Common myeloid progenitor, CD34-positive (primary cell): ENCODE measurements at regions not wholly inside any gene's neighbourhood (a gene's known extent, or its start where the extent isn't known, plus 50 kb on each side); places are given as distances from the start of the nearest gene placed in this dataset.
"Not testable (repeated sequence)": the region's sequence is repeated elsewhere in the genome, so short reads cannot be mapped to it uniquely, and the experiment has no call there.

Experiments
- CTCF ChIA-PET: fragments of 350-600 bp; sonication (Branson Sonifier 250); formaldehyde crosslinking; loops from one replicate; lab custom pipeline; 2021; ENCODE audit warnings: antibody characterized with exemption; lab: Charles Lee
- POLR2A ChIA-PET: fragments of 350-600 bp; sonication (Branson Sonifier 250); formaldehyde crosslinking; loops from one replicate; lab custom pipeline; 2021; ENCODE audit warnings: antibody characterized with exemption; lab: Charles Lee
- DNase-seq, 3 donors: peaks; one replicate each; pipeline versions ENCODE4 v3.0.0 to v3.0.0-alpha.2; 2013
- H3K27ac ChIP-seq, 2 experiments: 1 replicate in 1 of 2; 2 replicates in 1 of 2; pipeline ENCODE4 v1.7.0; 2013; ENCODE audit warnings: inconsistent platforms in 2 of 2, low read length in 2 of 2, mild to moderate bottlenecking in 2 of 2, low read depth in 1 of 2, moderate library complexity in 1 of 2; ENCODE audit not compliant: severe bottlenecking in 2 of 2, insufficient read depth in 1 of 2, poor library complexity in 1 of 2
- H3K27me3 ChIP-seq, 5 experiments: replicated peaks in 2 of 5; 1 replicate in 3 of 5; 2 replicates in 2 of 5; pipeline versions ENCODE4 v1.6.1 to v1.7.0; 2013; ENCODE audit warnings: low read length in 4 of 5, mild to moderate bottlenecking in 2 of 5, moderate library complexity in 2 of 5, inconsistent platforms in 1 of 5; ENCODE audit not compliant: insufficient read depth in 5 of 5, control insufficient read depth in 4 of 5
- H3K36me3 ChIP-seq, 4 experiments: 1 replicate in 2 of 4; 2 replicates in 2 of 4; pipeline versions ENCODE4 v1.6.1 to v1.7.0; 2013; ENCODE audit warnings: low read length in 3 of 4, control low read depth in 1 of 4, mild to moderate bottlenecking in 1 of 4; ENCODE audit not compliant: control insufficient read depth in 4 of 4, insufficient read depth in 4 of 4
- H3K4me1 ChIP-seq, 4 experiments: 1 replicate in 3 of 4; 2 replicates in 1 of 4; pipeline versions ENCODE4 v1.6.1 to v1.7.1; 2013; ENCODE audit warnings: low read length in 3 of 4, mild to moderate bottlenecking in 3 of 4, control low read depth in 1 of 4, inconsistent platforms in 1 of 4, moderate library complexity in 1 of 4; ENCODE audit not compliant: control insufficient read depth in 4 of 4, insufficient read depth in 4 of 4; ENCODE audit errors: control extremely low read depth in 1 of 4
- H3K4me3 ChIP-seq, 7 experiments: 1 replicate in 4 of 7; 2 replicates in 3 of 7; pipeline versions ENCODE4 v1.5.1 to v1.7.0; 2013; ENCODE audit warnings: mild to moderate bottlenecking in 7 of 7, low read length in 6 of 7, moderate library complexity in 6 of 7, inconsistent platforms in 2 of 7, low read depth in 2 of 7, control low read depth in 1 of 7; ENCODE audit not compliant: insufficient read depth in 4 of 7, control insufficient read depth in 1 of 7; ENCODE audit errors: extremely low read depth in 1 of 7
- H3K9me3 ChIP-seq, 5 experiments: 1 replicate in 4 of 5; 2 replicates in 1 of 5; pipeline versions ENCODE4 v1.6.1 to v1.7.1; 2013; ENCODE audit warnings: low read length in 4 of 5, mild to moderate bottlenecking in 2 of 5, inconsistent platforms in 1 of 5, low read depth in 1 of 5, moderate library complexity in 1 of 5; ENCODE audit not compliant: control insufficient read depth in 4 of 5, insufficient read depth in 2 of 5; ENCODE audit errors: control extremely low read depth in 1 of 5
- WGBS: methylation state at CpG from one replicate; pipeline ENCODE4 v1.1.5; 2013; ENCODE audit not compliant: insufficient coverage; 5-methylcytosine and 5-hydroxymethylcytosine counted together

DNA sequence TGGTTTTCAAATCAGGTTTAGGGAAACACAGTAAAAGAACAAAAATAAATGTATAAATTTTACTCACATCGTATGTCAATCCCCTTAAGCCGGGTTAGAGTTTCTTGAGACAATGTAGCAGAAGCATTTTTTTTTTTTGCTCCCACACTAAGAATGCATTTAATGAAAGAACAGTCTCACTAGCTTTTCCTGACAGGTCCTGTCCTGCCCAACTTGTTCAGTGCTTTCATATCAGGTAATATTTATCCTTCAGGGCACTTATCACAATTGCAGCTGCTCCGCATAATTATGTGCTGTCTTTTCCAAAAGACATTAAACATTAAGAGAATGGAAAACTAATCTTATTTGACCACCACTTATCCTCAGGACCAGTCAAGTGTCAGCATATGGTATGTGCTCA is 632.0 kb downstream of the HTR1B start:
- no peaks in the 10 kb centered on the region for H3K4me1 ChIP-seq
- no peak overlapping the region for H3K4me3 ChIP-seq
- no peaks in the 10 kb centered on the region for H3K36me3 ChIP-seq
- no CpG with 5 or more reads among the region's 3 CpGs for WGBS
- no peak overlapping the region for H3K27ac ChIP-seq
- ChIA-PET CTCF (interaction anchor here (1.1 kb wide), 1 partner anchor 10 kb away, joined by 3 read pairs; no protein-coding TSS in a partner anchor), POLR2A (no interaction called here)
- no peak for DNase-seq
- no peaks in the 10 kb centered on the region for H3K27me3 ChIP-seq
- H3K9me3 ChIP-seq: peaks cover 0 to 2% (median 0%) of the 10 kb centered on the region in 5 experiments

DNA sequence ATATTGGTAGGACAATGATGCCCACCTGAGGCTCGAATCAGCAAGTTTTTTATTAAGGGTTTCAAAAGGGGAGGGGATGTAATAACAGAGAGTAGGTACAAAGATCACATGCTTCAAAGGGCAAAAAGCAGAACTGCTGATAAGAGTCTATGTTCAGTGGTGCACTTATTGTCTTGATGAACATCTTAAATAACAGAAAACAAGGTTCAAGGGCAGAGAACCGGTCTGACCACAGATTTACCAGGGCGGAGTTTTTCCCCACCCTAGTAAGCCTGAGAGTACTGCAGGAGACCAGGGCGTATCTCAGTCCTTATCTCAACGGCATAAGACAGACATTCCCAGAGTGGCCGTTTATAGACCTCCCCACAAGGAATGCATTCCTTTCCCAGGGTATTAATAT is 639.7 kb downstream of the HTR1B start:
- 92% methylated on average over 5 of the region's 6 CpGs for WGBS
- H3K27me3 ChIP-seq, H3K27ac ChIP-seq, H3K4me1 ChIP-seq, CTCF ChIA-PET, POLR2A ChIA-PET, DNase-seq, H3K36me3 ChIP-seq, H3K4me3 ChIP-seq, H3K9me3 ChIP-seq: not testable (repeated sequence)

DNA sequence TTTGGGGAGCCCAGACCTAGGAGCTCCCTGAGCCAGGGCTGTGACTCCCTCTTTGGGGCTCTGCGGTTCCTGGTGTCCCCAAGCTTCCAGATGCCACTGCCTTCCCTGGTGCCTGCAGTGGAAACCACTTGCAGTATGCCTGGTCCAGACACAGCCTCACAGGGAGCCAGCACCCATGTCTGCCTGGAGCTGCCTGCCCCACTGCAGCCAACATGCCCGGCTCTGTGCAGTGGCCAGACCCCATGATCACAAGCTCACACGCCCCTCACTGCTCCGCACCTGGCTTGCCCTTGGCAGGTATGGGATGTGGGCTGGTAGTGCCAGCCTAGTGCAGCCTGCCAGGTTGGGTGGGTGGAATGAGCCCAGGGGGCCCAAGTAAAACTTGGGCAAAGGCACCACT is 644.8 kb downstream of the HTR1B start:
- H3K9me3 ChIP-seq: peaks cover 0 to 5% (median 0%) of the 10 kb centered on the region in 5 experiments
- H3K27me3 ChIP-seq: no peaks in the 10 kb centered on the region
- no peak overlapping the region for H3K4me3 ChIP-seq
- ChIA-PET POLR2A (no interaction called here), CTCF (no interaction called here)
- H3K36me3 ChIP-seq: no peaks in the 10 kb centered on the region
- H3K27ac ChIP-seq: no peak overlapping the region
- no peaks in the 10 kb centered on the region for H3K4me1 ChIP-seq
- DNase-seq: no peak
- WGBS: 95% methylated on average over 3 of the region's 4 CpGs

DNA sequence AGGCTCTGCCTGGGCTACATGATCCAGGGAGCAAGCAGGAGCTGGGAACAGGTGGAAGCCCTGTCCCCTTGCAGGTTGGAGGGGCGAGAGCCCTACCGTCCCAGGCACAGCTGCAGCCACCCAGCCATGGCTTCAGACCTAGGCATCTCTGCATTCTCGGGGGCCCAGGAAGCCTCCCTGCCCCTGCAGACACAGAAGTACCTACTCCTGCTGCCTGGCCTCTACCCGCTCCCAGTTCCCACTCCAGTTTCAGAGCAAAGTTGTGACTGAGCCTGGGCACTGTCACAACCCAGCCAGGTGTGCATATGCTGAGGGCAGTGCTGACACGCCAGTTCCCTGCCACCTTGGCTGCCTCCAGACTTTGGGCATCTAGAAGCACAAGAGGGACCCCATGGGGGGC is 645.9 kb downstream of the HTR1B start:
- whole genome bisulfite sequencing: 92% methylated on average over 5 of the region's 5 CpGs
- Histone ChIP-seq H3K36me3 (no peaks in the 10 kb centered on the region), H3K27ac (no peak overlapping the region), H3K4me1 (no peaks in the 10 kb centered on the region), H3K4me3 (no peak overlapping the region), H3K9me3 (peaks cover 0 to 2% (median 0%) of the 10 kb centered on the region in 5 experiments), H3K27me3 (no peaks in the 10 kb centered on the region)
- DNase-seq: no peak
- ChIA-PET POLR2A (no interaction called here), CTCF (no interaction called here)

DNA sequence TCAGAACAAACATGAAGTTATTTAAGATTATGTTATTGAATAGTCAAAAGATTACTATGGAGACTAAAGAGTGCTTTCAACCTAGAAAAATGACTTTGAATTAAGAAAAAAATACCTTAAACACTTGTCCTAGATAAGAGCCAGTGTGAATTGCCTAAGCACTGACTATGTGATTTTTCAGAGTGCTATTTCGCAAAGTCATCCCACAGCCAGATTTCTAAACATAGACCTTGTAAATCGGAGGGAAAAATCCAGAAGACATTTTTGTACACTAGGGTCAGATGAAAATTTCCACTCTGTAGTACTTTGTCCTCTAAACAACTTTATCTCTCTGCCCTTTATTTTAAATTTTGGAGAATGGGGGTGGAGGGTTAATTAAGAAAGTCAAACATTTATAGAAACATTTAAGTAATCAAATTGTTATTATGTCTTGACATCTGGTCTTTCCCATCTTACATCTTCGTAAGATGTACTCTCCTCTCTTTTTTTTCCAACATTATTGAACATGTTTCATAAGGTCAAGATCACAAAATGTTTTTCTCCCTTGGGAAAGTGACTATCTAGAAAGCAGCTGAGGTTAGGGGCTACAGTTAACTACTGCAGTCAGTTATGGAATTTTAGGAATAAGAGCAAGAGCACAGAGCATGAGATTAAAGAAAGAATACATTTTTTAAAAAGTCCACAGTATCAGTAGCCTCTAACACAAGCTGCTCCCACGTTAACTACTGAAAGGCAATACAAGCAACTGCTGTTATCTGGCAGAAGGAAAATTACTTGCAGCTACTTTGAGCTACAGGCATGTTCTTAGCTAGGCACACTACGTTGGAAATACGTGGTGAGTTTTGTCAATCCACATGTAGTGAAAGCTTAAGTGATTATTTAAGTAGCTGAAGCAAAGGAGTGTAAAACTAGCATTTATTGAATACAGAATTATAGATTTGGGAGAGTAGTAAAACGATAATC is 648.5 kb downstream of the HTR1B start:
- H3K9me3 ChIP-seq: peaks cover 0 to 2% (median 0%) of the 10 kb centered on the region in 5 experiments
- H3K4me3 ChIP-seq: no peak overlapping the region
- no peaks in the 10 kb centered on the region for H3K27me3 ChIP-seq
- ChIA-PET POLR2A (no interaction called here), CTCF (no interaction called here)
- no peaks in the 10 kb centered on the region for H3K36me3 ChIP-seq
- no peak for DNase-seq
- WGBS: 83% methylated on average over 4 of the region's 7 CpGs
- no peak overlapping the region for H3K27ac ChIP-seq
- no peaks in the 10 kb centered on the region for H3K4me1 ChIP-seq

DNA sequence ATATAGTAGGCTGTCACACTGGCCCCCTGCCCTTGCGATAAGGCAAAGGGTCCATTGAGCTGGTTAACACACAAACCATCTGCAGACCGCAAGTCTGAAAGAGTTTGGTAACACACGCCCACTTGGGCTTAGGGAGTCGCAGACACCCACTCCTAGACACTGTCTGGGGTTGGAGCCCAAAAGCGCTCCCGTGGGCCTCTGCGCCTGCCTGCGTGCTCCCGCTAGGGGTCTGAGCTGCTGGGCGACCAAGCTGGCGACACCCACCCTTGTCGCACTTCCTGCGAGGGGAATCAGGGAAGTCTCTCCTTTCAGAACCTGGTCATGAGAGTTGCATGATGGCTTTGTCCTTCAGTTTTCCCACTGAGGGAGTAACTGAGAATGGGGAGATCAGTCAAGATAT is 653.0 kb downstream of the HTR1B start:
- over 99% methylated on average over 13 of the region's 13 CpGs for WGBS
- H3K27me3 ChIP-seq: no peaks in the 10 kb centered on the region
- DNase-seq: no peak
- H3K36me3 ChIP-seq: no peaks in the 10 kb centered on the region
- H3K4me1 ChIP-seq: no peaks in the 10 kb centered on the region
- no peak overlapping the region for H3K4me3 ChIP-seq
- CTCF ChIA-PET: no interaction called here
- POLR2A ChIA-PET: no interaction called here
- no peak overlapping the region for H3K27ac ChIP-seq
- H3K9me3 ChIP-seq: peaks cover 0 to 2% (median 0%) of the 10 kb centered on the region in 5 experiments

DNA sequence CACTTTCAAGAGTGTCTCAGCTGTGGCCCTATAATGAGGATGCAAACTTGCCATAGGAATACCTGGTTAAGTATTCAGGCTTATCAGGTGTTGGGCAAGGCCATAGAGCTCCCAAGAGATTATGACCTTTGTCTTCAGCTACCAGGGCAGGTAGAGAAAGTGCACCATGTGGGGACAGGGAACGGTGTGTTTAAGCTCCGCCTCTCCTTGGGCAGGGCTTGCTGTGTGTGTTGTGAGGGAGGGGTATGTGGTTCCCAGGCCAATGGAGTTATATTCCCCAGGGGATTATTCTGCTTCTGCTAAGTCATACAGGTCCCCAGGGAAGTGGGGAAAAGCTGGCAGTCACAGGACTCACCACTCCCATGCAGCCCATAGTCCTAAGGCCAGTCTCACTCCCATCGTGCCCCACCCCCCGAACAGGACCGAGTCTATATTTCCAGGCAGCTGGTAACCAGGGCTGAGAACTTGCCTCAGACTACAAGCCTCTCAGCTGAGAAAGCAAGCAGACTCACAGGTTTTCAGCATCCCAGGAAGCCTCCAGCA is 660.2 kb downstream of the HTR1B start:
- ChIA-PET CTCF (no interaction called here), POLR2A (no interaction called here)
- Histone ChIP-seq H3K9me3 (no peaks in the 10 kb centered on the region), H3K36me3 (no peaks in the 10 kb centered on the region), H3K4me3 (no peak overlapping the region), H3K4me1 (no peaks in the 10 kb centered on the region), H3K27me3 (no peaks in the 10 kb centered on the region), H3K27ac (no peak overlapping the region)
- no peak for DNase-seq
- WGBS: 100% methylated on average over 3 of the region's 5 CpGs
